GM12878 (cell line): ENCODE measurements at regions not wholly inside any gene's neighbourhood (a gene's known extent, or its start where the extent isn't known, plus 50 kb on each side); places are given as distances from the start of the nearest gene placed in this dataset.

ENCODE experiments used
- ATAC-seq: fragments of 200-7000 bp; cut with Tn5 transposase; 3 replicates; pipeline ENCODE4 v1.9.1; 2020; ENCODE audit warnings: mild to moderate bottlenecking, moderate library complexity
- BruUV-seq: library from RNA; stranded (reverse); fragments of 400-500 nt; replicated peaks from 2 replicates; lab custom pipeline; 2021; lab: Mats Ljungman, UMichigan
- CTCF ChIA-PET: fragments of 300-600 bp; sonication (Branson Sonifier 250); formaldehyde crosslinking; extraction: SDS; loops from one replicate; lab custom pipeline; 2021; ENCODE audit warnings: inconsistent platforms; lab: Yijun Ruan, JAX
- POLR2A ChIA-PET: fragments of 350-600 bp; formaldehyde crosslinking; extraction: SDS; loops from one replicate; lab custom pipeline; 2021; ENCODE audit warnings: inconsistent platforms; lab: Charles Lee
- RAD21 ChIA-PET: fragments of 300-600 bp; sonication (Branson Sonifier 250); formaldehyde crosslinking; loops from one replicate; lab custom pipeline; 2023; ENCODE audit warnings: antibody characterized with exemption; ENCODE audit not compliant: unreplicated experiment; lab: Charles Lee
- SMC1A ChIA-PET: fragments of 300-600 bp; sonication (Branson Sonifier 250); formaldehyde crosslinking; loops from one replicate; lab custom pipeline; 2023; ENCODE audit not compliant: unreplicated experiment, uncharacterized antibody; lab: Charles Lee
- DNase-seq: peaks from one replicate; pipeline ENCODE4 v3.0.0-alpha.2; 2011; ENCODE audit warnings: low read depth, low spot score
- FAIRE-seq: peaks from 3 replicates; lab custom pipeline; 2011; peaks lifted over from hg19 to GRCh38; lab: Jason Lieb, UNC
- H2AFZ ChIP-seq: 2 replicates; pipeline ENCODE4 v1.6.0; 2011; ENCODE audit warnings: low read depth, low read length, control low read depth; ENCODE audit not compliant: control insufficient read depth
- H3K27ac ChIP-seq: 2 replicates; pipeline ENCODE4 v1.5.1; 2011; ENCODE audit warnings: control low read depth; ENCODE audit not compliant: control insufficient read depth, insufficient read depth
- H3K27me3 ChIP-seq, 2 experiments: replicated peaks in 1 of 2; 2 replicates each; pipeline versions ENCODE4 v1.6.0 to v1.6.1; 2011; ENCODE audit warnings: low read length in 1 of 2; ENCODE audit not compliant: control insufficient read depth in 2 of 2, insufficient read depth in 2 of 2
- H3K36me3 ChIP-seq, 2 experiments: 2 replicates each; pipeline ENCODE4 v1.5.1; 2011; ENCODE audit warnings: low read length in 1 of 2; ENCODE audit not compliant: control insufficient read depth in 2 of 2, insufficient read depth in 2 of 2
- H3K4me1 ChIP-seq: 2 replicates; pipeline ENCODE4 v1.6.1; 2011; ENCODE audit warnings: mild to moderate bottlenecking, low read length, moderate library complexity, mixed read lengths; ENCODE audit not compliant: control insufficient read depth, insufficient read depth
- H3K4me2 ChIP-seq: 2 replicates; pipeline ENCODE4 v1.6.0; 2011; ENCODE audit warnings: control low read depth; ENCODE audit not compliant: control insufficient read depth, insufficient read depth
- H3K4me3 ChIP-seq: fragments of 200-600 bp; sonication (generic); 2 replicates; pipeline ENCODE4 v1.5.1; 2016
- H3K79me2 ChIP-seq: 2 replicates; pipeline ENCODE4 v1.6.0; 2011; ENCODE audit warnings: low read length; ENCODE audit not compliant: control insufficient read depth, insufficient read depth
- H3K9ac ChIP-seq: 2 replicates; pipeline ENCODE4 v1.8.0; 2011; ENCODE audit warnings: low read length, control low read depth, mixed read lengths; ENCODE audit not compliant: control insufficient read depth, insufficient read depth
- H3K9me3 ChIP-seq: replicated peaks from 3 replicates; pipeline ENCODE4 v1.5.1; 2011; ENCODE audit warnings: mild to moderate bottlenecking, low read length; ENCODE audit not compliant: control insufficient read depth, insufficient read depth
- H4K20me1 ChIP-seq: 2 replicates; pipeline ENCODE4 v1.6.0; 2011; ENCODE audit not compliant: control insufficient read depth, insufficient read depth
- POLR2AphosphoS2 ChIP-seq: IDR thresholded peaks from 2 replicates; pipeline ENCODE4 v1.6.1; 2011; ENCODE audit warnings: low read depth, mild to moderate bottlenecking, low read length, improper control_type of control experiment, moderate library complexity
- POU2F2 ChIP-seq: IDR thresholded peaks from 3 replicates; pipeline ENCODE4 v1.6.1; 2011; ENCODE audit warnings: low read depth, mild to moderate bottlenecking, low read length, borderline replicate concordance
- TAF1 ChIP-seq: IDR thresholded peaks from 2 replicates; pipeline ENCODE4 v1.6.1; 2011; ENCODE audit warnings: mild to moderate bottlenecking, low read depth, low read length, borderline replicate concordance
- TARDBP ChIP-seq: IDR thresholded peaks from 2 replicates; pipeline ENCODE4 v1.6.1; 2016; ENCODE audit warnings: borderline replicate concordance
- WRNIP1 ChIP-seq: IDR thresholded peaks from 2 replicates; pipeline ENCODE4 v1.6.1; 2011; ENCODE audit warnings: low read depth, low read length, improper control_type of control experiment, borderline replicate concordance
- ZNF217 ChIP-seq: fragments of 450-650 bp; IDR thresholded peaks from 2 replicates; pipeline ENCODE4 v1.6.1; 2017; ENCODE audit warnings: antibody characterized with exemption, mild to moderate bottlenecking
- WGBS: methylation state at CpG from one replicate; pipeline ENCODE4 v1.1.6; 2016; ENCODE audit warnings: low lambda C conversion rate; ENCODE audit not compliant: insufficient replicate concordance, insufficient coverage; ENCODE audit errors: missing lambda C conversion rate; 5-methylcytosine and 5-hydroxymethylcytosine counted together
- in situ Hi-C: fragments of 300-500 bp; cut with MboI; formaldehyde crosslinking; loops from 9 replicates; pipeline ENCODE4 v1.14.3; 2018; ENCODE audit warnings: mixed read lengths
- intact Hi-C: fragments of 100-400 bp; cut with micrococcal nuclease; formaldehyde crosslinking; loops from one replicate; pipeline ENCODE4 v1.14.2; 2022; ENCODE audit not compliant: unreplicated experiment
- TF ChIP-seq, protein P1 (sequence below): fragments of 450-650 bp; IDR thresholded peaks from 2 replicates; pipeline ENCODE4 v1.6.1; 2014; ENCODE audit warnings: mild to moderate bottlenecking
- TF ChIP-seq, protein P2 (sequence below): fragments of 450-650 bp; formaldehyde crosslinking; IDR thresholded peaks from 2 replicates; pipeline ENCODE4 v1.4.0; 2022; ENCODE audit warnings: mild to moderate bottlenecking, moderate library complexity
- TF ChIP-seq, protein P3 (sequence below): fragments of 450-650 bp; IDR thresholded peaks from 2 replicates; pipeline ENCODE4 v1.6.1; 2018; ENCODE audit warnings: mild to moderate bottlenecking, low read depth, moderate library complexity; ENCODE audit not compliant: partially characterized antibody
- TF ChIP-seq, protein P4 (sequence below): fragments of 450-650 bp; formaldehyde crosslinking; IDR thresholded peaks from 2 replicates; pipeline ENCODE4 v1.4.0; 2020; ENCODE audit warnings: mild to moderate bottlenecking, moderate library complexity
- TF ChIP-seq, protein P5 (sequence below): fragments of 450-650 bp; IDR thresholded peaks from 2 replicates; pipeline ENCODE4 v1.6.1; 2016; ENCODE audit warnings: mild to moderate bottlenecking

DNA sequence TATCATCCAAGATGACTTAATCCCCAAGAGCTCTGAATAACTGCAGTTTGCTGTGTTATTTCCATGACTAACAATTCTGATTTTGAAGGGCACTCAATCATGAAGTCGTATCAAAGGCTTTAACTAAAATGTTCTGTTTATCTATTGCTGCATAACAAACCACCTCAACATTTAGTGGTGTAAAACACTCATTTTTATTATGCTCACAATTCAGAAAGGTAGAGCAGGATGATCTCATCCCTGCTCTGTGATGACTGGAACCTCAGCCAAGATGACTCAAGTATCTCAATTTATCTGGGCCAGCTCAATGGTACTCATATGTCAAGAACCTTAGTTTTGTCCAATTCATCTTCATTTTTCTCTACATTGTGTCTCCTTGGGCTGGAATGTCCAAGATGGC lies 451.1 kb downstream of the PPARGC1A start:
- Histone ChIP-seq H3K79me2 (no peaks in the 10 kb centered on the region), H3K4me3 (no peak overlapping the region), H3K4me2 (no peak overlapping the region), H3K9ac (no peak overlapping the region), H2AFZ (no peak overlapping the region), H3K36me3 (no peaks in the 10 kb centered on the region), H4K20me1 (no peaks in the 10 kb centered on the region), H3K9me3 (no peaks in the 10 kb centered on the region), H3K27me3 (no peaks in the 10 kb centered on the region), H3K27ac (no peak overlapping the region), H3K4me1 (no peaks in the 10 kb centered on the region)
- DNase-seq: no peak
- BruUV-seq: no TSS peak
- ChIA-PET CTCF (no interaction called here), RAD21 (no interaction called here), SMC1A (no interaction called here), POLR2A (no interaction called here)
- in situ Hi-C loops: no loop called here
- WGBS: 0% methylated on average over 1 of the region's 1 CpG
- intact Hi-C loops: no loop called here
- no peak for ATAC-seq
- no peak for FAIRE-seq
- TF ChIP-seq TAF1 (no peak), POLR2AphosphoS2 (no peak), POU2F2 (no peak), ZNF217 (no peak), WRNIP1 (no peak), TARDBP (no peak)
- TF ChIP-seq, protein P1, sequence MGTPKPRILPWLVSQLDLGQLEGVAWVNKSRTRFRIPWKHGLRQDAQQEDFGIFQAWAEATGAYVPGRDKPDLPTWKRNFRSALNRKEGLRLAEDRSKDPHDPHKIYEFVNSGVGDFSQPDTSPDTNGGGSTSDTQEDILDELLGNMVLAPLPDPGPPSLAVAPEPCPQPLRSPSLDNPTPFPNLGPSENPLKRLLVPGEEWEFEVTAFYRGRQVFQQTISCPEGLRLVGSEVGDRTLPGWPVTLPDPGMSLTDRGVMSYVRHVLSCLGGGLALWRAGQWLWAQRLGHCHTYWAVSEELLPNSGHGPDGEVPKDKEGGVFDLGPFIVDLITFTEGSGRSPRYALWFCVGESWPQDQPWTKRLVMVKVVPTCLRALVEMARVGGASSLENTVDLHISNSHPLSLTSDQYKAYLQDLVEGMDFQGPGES: no peak
- TF ChIP-seq, protein P2, sequence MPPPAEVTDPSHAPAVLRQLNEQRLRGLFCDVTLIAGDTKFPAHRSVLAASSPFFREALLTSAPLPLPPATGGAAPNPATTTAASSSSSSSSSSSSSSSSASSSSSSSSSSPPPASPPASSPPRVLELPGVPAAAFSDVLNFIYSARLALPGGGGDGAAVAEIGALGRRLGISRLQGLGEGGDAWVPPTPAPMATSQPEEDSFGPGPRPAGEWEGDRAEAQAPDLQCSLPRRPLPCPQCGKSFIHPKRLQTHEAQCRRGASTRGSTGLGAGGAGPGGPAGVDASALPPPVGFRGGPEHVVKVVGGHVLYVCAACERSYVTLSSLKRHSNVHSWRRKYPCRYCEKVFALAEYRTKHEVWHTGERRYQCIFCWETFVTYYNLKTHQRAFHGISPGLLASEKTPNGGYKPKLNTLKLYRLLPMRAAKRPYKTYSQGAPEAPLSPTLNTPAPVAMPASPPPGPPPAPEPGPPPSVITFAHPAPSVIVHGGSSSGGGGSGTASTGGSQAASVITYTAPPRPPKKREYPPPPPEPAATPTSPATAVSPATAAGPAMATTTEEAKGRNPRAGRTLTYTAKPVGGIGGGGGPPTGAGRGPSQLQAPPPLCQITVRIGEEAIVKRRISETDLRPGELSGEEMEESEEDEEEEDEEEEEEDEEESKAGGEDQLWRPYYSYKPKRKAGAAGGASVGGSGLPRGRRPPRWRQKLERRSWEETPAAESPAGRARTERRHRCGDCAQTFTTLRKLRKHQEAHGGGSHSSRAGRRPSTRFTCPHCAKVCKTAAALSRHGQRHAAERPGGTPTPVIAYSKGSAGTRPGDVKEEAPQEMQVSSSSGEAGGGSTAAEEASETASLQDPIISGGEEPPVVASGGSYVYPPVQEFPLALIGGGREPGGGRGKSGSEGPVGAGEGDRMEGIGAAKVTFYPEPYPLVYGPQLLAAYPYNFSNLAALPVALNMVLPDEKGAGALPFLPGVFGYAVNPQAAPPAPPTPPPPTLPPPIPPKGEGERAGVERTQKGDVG (CRISPR knock-in tag): no peak
- TF ChIP-seq, protein P3, sequence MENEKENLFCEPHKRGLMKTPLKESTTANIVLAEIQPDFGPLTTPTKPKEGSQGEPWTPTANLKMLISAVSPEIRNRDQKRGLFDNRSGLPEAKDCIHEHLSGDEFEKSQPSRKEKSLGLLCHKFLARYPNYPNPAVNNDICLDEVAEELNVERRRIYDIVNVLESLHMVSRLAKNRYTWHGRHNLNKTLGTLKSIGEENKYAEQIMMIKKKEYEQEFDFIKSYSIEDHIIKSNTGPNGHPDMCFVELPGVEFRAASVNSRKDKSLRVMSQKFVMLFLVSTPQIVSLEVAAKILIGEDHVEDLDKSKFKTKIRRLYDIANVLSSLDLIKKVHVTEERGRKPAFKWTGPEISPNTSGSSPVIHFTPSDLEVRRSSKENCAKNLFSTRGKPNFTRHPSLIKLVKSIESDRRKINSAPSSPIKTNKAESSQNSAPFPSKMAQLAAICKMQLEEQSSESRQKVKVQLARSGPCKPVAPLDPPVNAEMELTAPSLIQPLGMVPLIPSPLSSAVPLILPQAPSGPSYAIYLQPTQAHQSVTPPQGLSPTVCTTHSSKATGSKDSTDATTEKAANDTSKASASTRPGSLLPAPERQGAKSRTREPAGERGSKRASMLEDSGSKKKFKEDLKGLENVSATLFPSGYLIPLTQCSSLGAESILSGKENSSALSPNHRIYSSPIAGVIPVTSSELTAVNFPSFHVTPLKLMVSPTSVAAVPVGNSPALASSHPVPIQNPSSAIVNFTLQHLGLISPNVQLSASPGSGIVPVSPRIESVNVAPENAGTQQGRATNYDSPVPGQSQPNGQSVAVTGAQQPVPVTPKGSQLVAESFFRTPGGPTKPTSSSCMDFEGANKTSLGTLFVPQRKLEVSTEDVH: no peak
- TF ChIP-seq, protein P4, sequence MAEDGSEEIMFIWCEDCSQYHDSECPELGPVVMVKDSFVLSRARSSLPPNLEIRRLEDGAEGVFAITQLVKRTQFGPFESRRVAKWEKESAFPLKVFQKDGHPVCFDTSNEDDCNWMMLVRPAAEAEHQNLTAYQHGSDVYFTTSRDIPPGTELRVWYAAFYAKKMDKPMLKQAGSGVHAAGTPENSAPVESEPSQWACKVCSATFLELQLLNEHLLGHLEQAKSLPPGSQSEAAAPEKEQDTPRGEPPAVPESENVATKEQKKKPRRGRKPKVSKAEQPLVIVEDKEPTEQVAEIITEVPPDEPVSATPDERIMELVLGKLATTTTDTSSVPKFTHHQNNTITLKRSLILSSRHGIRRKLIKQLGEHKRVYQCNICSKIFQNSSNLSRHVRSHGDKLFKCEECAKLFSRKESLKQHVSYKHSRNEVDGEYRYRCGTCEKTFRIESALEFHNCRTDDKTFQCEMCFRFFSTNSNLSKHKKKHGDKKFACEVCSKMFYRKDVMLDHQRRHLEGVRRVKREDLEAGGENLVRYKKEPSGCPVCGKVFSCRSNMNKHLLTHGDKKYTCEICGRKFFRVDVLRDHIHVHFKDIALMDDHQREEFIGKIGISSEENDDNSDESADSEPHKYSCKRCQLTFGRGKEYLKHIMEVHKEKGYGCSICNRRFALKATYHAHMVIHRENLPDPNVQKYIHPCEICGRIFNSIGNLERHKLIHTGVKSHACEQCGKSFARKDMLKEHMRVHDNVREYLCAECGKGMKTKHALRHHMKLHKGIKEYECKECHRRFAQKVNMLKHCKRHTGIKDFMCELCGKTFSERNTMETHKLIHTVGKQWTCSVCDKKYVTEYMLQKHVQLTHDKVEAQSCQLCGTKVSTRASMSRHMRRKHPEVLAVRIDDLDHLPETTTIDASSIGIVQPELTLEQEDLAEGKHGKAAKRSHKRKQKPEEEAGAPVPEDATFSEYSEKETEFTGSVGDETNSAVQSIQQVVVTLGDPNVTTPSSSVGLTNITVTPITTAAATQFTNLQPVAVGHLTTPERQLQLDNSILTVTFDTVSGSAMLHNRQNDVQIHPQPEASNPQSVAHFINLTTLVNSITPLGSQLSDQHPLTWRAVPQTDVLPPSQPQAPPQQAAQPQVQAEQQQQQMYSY (CRISPR knock-in tag): no peak
- TF ChIP-seq, protein P5, sequence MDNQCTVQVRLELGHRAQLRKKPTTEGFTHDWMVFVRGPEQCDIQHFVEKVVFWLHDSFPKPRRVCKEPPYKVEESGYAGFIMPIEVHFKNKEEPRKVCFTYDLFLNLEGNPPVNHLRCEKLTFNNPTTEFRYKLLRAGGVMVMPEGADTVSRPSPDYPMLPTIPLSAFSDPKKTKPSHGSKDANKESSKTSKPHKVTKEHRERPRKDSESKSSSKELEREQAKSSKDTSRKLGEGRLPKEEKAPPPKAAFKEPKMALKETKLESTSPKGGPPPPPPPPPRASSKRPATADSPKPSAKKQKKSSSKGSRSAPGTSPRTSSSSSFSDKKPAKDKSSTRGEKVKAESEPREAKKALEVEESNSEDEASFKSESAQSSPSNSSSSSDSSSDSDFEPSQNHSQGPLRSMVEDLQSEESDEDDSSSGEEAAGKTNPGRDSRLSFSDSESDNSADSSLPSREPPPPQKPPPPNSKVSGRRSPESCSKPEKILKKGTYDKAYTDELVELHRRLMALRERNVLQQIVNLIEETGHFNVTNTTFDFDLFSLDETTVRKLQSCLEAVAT: no peak
